ENCODE measurements at regions not wholly inside any gene's neighbourhood (a gene's known extent, or its start where the extent isn't known, plus 50 kb on each side); places are given as distances from the start of the nearest gene placed in this dataset.

DNA sequence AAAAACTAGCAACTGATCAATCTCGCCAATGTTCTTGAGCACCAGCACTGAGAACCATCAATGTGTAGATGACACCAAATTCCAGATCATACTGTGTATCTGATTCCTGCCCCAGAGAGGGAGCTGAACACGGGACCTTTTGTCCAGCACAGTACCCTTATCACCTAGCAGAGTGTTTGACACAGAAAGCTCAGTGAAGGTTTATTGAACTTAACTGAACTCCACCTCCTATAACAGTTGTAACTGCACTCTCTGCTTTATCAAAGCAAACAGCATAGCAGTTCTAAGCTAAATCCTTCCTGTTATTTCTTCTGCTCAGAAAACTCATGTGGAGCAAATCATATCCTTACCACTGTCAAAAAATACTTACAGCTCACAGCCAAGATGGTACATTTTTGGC is 183.4 kb upstream of the SLCO3A1 start (continued):
- TF ChIP-seq, protein P1, sequence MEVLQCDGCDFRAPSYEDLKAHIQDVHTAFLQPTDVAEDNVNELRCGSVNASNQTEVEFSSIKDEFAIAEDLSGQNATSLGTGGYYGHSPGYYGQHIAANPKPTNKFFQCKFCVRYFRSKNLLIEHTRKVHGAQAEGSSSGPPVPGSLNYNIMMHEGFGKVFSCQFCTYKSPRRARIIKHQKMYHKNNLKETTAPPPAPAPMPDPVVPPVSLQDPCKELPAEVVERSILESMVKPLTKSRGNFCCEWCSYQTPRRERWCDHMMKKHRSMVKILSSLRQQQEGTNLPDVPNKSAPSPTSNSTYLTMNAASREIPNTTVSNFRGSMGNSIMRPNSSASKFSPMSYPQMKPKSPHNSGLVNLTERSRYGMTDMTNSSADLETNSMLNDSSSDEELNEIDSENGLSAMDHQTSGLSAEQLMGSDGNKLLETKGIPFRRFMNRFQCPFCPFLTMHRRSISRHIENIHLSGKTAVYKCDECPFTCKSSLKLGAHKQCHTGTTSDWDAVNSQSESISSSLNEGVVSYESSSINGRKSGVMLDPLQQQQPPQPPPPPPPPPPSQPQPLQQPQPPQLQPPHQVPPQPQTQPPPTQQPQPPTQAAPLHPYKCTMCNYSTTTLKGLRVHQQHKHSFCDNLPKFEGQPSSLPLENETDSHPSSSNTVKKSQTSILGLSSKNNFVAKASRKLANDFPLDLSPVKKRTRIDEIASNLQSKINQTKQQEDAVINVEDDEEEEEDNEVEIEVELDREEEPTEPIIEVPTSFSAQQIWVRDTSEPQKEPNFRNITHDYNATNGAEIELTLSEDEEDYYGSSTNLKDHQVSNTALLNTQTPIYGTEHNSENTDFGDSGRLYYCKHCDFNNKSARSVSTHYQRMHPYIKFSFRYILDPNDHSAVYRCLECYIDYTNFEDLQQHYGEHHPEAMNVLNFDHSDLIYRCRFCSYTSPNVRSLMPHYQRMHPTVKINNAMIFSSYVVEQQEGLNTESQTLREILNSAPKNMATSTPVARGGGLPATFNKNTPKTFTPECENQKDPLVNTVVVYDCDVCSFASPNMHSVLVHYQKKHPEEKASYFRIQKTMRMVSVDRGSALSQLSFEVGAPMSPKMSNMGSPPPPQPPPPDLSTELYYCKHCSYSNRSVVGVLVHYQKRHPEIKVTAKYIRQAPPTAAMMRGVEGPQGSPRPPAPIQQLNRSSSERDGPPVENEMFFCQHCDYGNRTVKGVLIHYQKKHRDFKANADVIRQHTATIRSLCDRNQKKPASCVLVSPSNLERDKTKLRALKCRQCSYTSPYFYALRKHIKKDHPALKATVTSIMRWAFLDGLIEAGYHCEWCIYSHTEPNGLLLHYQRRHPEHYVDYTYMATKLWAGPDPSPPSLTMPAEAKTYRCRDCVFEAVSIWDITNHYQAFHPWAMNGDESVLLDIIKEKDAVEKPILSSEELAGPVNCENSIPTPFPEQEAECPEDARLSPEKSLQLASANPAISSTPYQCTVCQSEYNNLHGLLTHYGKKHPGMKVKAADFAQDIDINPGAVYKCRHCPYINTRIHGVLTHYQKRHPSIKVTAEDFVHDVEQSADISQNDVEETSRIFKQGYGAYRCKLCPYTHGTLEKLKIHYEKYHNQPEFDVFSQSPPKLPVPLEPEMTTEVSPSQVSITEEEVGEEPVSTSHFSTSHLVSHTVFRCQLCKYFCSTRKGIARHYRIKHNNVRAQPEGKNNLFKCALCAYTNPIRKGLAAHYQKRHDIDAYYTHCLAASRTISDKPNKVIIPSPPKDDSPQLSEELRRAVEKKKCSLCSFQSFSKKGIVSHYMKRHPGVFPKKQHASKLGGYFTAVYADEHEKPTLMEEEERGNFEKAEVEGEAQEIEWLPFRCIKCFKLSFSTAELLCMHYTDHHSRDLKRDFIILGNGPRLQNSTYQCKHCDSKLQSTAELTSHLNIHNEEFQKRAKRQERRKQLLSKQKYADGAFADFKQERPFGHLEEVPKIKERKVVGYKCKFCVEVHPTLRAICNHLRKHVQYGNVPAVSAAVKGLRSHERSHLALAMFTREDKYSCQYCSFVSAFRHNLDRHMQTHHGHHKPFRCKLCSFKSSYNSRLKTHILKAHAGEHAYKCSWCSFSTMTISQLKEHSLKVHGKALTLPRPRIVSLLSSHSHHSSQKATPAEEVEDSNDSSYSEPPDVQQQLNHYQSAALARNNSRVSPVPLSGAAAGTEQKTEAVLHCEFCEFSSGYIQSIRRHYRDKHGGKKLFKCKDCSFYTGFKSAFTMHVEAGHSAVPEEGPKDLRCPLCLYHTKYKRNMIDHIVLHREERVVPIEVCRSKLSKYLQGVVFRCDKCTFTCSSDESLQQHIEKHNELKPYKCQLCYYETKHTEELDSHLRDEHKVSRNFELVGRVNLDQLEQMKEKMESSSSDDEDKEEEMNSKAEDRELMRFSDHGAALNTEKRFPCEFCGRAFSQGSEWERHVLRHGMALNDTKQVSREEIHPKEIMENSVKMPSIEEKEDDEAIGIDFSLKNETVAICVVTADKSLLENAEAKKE (CRISPR knock-in tag; IDR thresholded peaks at IDR 0.05): no peak

- H3K36me3 ChIP-seq (ENCODE audit: insufficient read depth): no peaks in the 10 kb centered on the region
- TF ChIP-seq NANOG (IDR thresholded peaks at IDR 0.05; ENCODE audit: borderline replicate concordance) (no peak), ZNF114 (CRISPR knock-in tag; IDR thresholded peaks at IDR 0.05) (no peak), STAT1 (IDR thresholded peaks at IDR 0.05; ENCODE audit: unreplicated experiment) (no peak), ZNF331 (CRISPR knock-in tag; IDR thresholded peaks at IDR 0.05; ENCODE audit: low read depth) (no peak), POLR2AphosphoS5 (IDR thresholded peaks at IDR 0.05; ENCODE audit: low read depth) (no peak), CREB1 (CRISPR knock-in tag; IDR thresholded peaks at IDR 0.05; ENCODE audit: low read depth) (no peak), EZH2 (IDR thresholded peaks at IDR 0.05; ENCODE audit: low read depth, unreplicated experiment) (no peak), JUNB (IDR thresholded peaks at IDR 0.05; ENCODE audit: unreplicated experiment) (no peak)
- TF ChIP-seq, protein P2, sequence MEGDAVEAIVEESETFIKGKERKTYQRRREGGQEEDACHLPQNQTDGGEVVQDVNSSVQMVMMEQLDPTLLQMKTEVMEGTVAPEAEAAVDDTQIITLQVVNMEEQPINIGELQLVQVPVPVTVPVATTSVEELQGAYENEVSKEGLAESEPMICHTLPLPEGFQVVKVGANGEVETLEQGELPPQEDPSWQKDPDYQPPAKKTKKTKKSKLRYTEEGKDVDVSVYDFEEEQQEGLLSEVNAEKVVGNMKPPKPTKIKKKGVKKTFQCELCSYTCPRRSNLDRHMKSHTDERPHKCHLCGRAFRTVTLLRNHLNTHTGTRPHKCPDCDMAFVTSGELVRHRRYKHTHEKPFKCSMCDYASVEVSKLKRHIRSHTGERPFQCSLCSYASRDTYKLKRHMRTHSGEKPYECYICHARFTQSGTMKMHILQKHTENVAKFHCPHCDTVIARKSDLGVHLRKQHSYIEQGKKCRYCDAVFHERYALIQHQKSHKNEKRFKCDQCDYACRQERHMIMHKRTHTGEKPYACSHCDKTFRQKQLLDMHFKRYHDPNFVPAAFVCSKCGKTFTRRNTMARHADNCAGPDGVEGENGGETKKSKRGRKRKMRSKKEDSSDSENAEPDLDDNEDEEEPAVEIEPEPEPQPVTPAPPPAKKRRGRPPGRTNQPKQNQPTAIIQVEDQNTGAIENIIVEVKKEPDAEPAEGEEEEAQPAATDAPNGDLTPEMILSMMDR (conservative IDR thresholded peaks at IDR 0.05; ENCODE audit: low read depth in 2 of 2): no peak
Measured at GRCh38 chr15:91678003-91678402, 175.5 kb upstream of the SLCO3A1 start.

More at GRCh38 chr15:91678003-91678402, 175.5 kb upstream of the SLCO3A1 start:
- Mint-ChIP-seq H3K9me3 (peaks cover 12% of the 10 kb centered on the region), H3K27ac (no peak overlapping the region), H3K27me3 (ENCODE audit: insufficient read depth, low read depth, poor library complexity) (no peaks in the 10 kb centered on the region), H3K36me3 (ENCODE audit: low read depth) (0 out of 3 replicates have a peak, but pooled peaks cover 4% of the 10 kb centered on the region), H3K4me1 (peaks cover 4% of the 10 kb centered on the region; the same call in 2 of the 3 replicates), H3K4me3 (no peak overlapping the region)
- Histone ChIP-seq H3K4me2 (no peak overlapping the region), H3K4me3 (no peak overlapping the region), H3F3A (replicated peaks; ENCODE audit: low read depth) (no peaks in the 10 kb centered on the region), H4K20me1 (replicated peaks; ENCODE audit: insufficient read depth) (no peaks in the 10 kb centered on the region), H2AFZ (no peak overlapping the region), H3K79me2 (replicated peaks; ENCODE audit: insufficient read depth) (no peaks in the 10 kb centered on the region), H3K27ac (ENCODE audit: low read depth) (no peak overlapping the region), H3K27me3 (ENCODE audit: insufficient read depth) (no peaks in the 10 kb centered on the region), H3K4me1 (ENCODE audit: insufficient read depth) (no peaks in the 10 kb centered on the region), H3K9me2 (ENCODE audit: insufficient read depth) (0 out of 2 replicates have a peak, but pooled peaks cover under 1% of the 10 kb centered on the region)
- DNase-seq (ENCODE audit: low spot score): no peak
- no peak for ATAC-seq
